Stimulated activated CD8-positive, alpha-beta memory T cell treated with anti-CD3 and anti-CD28 coated beads, Interleukin-12 subunit alpha, Interleukin-12 subunit beta, amount 100 ng/mL, for 24 hours (primary cell): ENCODE measurements at regions not wholly inside any gene's neighbourhood (a gene's known extent, or its start where the extent isn't known, plus 50 kb on each side); places are given as distances from the start of the nearest gene placed in this dataset.

Experiments
- DNase-seq: peaks from one replicate; pipeline ENCODE4 v3.0.0-alpha.2; 2020; ENCODE audit errors: extremely low read depth

DNA sequence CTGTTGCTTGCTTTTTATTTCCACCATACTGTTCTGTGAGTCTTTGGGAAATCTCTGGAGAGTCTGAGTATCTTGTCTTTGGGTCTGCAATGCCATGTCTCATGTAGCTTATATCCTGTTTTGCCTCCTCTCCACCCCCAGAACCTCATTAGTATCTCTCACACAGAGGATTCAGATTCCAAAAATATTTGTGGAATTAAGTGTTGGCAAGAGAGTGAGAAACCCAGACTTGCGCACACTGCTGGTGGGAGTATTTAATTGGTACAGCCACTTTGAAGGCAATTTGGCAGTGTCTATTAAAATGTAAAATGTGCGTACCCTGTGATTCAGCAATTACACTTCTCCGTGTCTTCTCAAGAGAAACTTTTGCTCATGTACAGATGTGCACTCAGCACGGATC, 68.6 kb downstream of the ZNF621 start:
- no peak for DNase-seq

DNA sequence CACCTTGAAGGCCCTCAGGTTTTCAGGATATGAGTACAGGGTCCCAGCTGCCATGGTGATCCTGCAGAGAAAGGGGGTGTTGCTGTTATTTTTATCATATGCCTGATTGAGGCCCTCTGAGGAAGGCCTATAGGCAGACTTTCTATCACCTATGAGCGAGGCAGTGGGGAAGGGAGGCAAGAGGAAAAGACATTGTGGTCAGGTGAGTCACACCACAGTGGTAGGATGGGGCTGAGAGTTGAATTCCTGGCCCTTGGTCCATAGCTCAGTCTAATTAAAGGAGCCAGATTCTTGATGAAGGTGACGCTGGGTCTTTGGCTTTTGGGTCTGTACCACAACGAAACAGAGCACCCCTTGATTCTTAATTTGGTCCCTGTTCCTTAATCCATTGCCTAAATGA, 72.7 kb downstream of the ZNF621 start:
- no peak for DNase-seq

GRCh38 chr3:40598338-40598737, 73.6 kb downstream of the ZNF621 start:
- DNase-seq: no peak

DNA sequence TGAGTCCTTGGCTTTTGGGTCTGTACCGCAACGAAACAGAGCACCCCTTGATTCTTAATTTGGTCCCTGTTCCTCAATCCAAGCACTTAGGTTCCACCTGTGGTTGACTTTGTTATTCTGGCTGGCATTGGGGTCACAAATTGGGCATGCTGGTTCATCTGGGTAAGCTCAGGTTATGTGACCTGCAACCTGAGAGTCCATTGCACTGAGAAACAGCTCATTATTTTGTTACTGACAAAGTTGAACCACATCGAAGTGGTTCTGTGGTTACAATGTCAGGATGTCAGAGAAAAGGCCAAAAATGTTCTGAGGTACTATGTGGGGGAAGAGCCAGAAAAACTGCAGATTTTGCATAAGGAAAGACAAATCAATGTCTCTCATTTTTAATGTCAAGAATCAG, 74.2 kb downstream of the ZNF621 start:
- DNase-seq: no peak

GRCh38 chr3:40602778-40603385, 78.1 kb downstream of the ZNF621 start:
- no peak for DNase-seq

DNA sequence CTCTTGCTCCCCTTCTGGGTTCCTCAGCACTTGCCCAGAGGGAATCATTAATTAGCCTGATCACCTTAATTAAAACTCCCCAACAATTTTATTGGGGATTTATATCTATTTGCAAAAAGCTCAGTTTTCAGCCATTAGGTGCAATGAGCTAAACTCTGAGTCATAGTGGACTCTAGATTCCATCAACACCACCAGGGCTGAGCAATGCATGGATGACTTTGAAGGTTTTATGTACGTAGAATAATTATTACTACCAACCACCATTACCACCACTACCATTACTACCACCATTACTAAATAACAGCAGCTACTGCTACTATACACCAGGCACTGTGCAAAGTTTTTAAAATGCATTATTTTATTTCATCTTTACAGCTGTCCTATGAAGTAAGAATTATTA, 81.2 kb downstream of the ZNF621 start:
- no peak for DNase-seq

DNA sequence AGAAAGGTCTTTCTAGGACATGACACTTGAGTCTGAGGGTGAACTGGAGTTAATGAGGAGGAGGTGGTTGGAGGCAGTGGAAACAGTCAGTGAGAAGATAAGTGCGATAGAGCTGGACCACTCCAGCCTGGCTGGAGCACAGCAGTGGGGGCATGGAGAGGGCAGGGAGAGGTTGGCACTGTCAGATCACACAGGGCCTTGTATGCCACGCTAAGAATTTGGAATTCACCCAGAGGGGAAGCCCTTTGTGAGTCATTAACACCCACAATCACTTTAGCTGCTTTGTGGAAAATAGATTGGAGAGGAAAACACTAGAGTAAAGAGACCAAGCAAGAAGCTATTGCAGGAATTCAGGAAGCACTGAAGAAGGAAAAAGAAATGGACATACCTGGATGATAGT, 83.3 kb downstream of the ZNF621 start:
- DNase-seq: no peak

GRCh38 chr3:40613306-40613705, 88.5 kb downstream of the ZNF621 start:
- DNase-seq: no peak

GRCh38 chr3:40615110-40615915, 90.6 kb downstream of the ZNF621 start:
- DNase-seq: no peak

DNA sequence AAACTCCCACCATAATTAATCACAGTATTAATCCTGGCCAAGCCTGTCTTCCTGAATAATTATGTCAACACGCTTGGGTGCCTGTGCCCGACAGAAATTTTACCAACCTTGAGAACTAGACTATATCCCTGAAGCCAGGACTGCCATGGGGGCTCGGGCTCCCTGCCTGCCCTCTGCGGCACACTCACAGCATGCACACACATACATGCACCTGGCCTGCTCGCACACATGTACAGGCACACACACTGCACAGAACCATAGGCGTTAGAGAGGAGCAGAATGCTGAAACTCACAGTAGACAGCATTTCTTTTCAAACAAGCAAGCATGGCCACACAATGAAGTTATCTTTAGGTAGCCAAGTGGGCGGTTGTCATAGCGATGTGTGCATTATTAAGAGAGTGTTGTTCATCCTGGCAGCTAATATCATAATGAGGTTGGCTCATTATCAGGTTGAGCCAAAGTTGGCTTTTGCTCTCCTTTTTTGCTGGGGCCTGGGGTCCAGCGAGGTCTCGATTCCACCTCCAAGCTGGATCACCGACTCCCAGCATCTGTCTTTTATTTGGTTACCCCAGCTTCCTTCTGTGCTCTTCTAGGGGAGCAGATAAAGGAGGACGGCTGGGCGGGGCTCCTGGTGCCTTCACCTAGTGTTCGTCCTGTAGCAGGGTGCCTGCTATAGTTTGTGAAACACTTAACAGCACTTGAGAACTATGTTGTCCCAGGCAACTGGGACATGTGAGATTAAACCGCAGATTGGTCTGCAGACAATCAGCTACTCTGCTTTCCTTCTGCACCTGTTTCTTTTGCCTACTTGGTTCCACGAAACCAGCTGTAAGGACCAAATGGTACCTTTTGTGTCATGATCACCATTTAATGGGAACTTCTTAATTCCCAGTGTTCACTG, 91.4 kb downstream of the ZNF621 start:
- DNase-seq: no peak

- no peak for DNase-seq
Measured at GRCh38 chr3:40617084-40617483, 92.3 kb downstream of the ZNF621 start.

GRCh38 chr3:40618158-40618557, 93.4 kb downstream of the ZNF621 start:
- no peak for DNase-seq

DNA sequence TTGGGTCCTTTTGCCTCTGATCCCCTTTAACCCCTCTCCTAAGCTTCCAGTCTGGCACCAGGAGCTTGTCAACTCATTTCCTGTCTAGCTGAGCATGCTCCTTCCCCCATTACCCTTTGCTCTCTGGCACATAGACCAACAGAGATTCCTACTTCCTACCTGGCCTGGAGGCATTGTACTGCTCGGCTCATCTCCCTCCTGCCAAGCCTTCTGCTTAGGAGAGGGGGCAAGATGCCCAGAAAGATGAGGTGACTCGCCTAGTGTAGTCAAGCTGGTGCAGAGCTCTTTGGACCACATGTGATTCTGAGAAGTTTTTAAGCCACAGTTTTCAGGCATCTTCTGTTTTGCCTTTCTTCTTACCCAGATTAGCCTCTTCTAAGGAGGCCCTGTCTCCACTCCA, 95.4 kb downstream of the ZNF621 start:
- DNase-seq: no peak

DNA sequence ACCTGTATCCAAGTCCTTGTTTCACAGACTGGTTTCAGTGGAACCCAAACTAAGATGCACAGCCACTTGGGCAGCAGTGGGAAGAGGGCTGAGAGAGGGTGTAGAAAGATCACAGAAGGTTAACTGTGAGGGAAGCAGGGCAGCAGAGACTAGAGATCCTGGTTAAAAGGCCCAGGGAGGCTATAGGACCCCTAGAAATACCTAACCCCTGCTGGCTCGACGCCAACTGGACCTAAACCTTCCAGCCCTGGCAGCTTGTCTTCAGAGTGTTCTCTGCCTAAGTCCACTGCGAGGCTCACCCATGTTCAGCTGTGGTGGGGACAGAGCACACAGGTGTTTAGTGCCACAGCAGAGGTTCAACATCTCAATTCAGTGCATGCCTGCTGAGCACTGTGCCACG, 96.5 kb downstream of the ZNF621 start:
- no peak for DNase-seq

DNA sequence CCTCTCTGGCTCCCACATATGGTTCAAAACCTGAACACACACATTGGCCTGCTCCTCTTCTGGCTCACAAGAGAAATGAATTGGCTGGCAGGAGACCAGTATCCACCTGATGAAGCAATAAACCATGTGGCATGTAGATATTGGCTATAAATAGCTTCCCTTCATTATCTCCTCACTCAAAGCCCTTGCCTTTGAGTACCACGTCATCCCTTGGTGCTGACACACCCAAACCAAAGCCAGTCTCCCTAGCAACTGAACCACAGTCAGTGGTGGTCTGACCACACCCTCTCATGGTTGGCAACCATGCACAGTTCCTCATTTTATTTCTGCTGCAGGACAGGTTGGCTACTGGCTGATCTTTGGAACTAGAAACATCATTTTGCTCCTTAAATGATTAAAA, 98.8 kb downstream of the ZNF621 start:
- no peak for DNase-seq

DNA sequence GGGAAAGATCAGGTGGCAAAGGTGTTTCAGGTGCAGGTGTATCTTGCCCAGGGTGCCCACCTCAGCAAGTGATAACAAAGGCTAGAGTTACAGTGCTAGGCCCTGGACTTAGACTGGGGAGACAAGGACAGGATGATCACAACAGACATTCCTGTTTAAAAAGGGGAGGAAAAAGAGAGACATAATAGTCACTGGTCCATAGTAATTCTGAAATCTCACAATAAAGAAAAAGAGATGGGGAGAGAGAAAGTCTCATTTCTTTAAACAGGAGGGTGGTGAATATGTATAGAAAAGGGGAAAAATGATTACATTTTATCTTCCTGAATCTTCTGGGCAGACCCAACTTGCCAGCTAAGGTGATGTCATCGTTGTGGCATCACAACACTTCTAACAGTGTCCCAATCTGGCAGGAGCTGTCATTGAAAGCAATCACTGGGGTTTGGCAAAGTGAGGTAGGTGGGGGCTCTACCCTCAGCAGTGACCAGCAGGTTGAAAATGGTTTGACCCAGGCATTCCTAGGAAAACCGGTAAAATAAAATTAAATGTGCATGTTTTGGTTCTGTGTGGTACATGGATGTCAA, 99.5 kb downstream of the ZNF621 start:
- DNase-seq: no peak

GRCh38 chr3:40627095-40627494, 102.3 kb downstream of the ZNF621 start:
- DNase-seq: no peak

GRCh38 chr3:40628984-40629383, 104.2 kb downstream of the ZNF621 start:
- DNase-seq: no peak

DNA sequence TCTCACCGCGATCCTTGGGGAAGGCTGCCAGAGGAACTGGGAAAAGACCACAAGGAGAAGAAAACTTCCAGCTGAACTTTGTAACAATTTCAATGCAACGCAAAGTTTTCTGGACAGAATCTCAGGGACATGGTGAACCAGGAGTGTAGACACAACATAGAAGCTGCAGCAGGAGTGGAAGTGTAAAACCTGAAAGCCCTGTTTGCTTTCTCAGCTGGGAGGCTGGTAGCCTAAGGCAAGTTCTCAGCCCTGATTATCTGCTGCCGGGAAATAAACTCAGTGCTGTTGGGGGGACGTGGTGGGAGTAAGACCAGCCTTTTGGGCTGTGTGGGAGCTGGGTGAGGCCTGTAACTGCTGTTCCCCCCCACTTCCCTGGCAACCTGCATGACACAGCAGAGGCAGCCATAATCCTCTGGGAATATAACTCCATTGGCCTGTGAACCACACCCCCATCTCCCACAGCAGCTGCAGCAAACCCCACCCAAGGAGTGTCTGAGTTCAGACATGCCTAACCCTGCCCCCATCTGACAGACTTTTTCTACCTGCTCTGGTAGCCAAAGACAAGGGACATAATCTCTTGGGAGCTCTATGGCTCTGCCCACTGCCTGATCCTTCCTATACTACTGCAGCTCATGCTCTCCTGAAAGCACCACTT, 106.7 kb downstream of the ZNF621 start:
- no peak for DNase-seq

DNA sequence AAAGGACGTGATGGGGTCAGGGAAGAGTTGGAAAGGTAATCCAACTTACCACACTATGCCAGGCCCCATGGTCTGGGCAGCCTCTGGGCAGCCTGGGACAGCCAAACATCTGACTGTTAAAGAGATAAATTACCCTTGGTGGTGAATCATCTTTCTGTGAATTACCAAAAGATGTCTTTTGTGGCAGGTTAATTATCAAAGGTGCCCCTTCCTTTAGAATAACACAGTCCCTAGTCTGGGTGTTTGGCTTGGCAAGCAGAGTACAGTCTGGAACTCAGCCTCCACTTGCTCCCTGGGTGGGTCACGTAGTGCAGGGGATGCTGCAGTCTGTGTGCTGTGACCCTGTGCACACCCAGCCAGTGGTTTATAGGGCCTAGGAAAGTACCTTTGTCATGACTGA, 113.1 kb downstream of the ZNF621 start:
- DNase-seq: no peak

GRCh38 chr3:40639006-40639405, 114.2 kb downstream of the ZNF621 start:
- DNase-seq: no peak

DNA sequence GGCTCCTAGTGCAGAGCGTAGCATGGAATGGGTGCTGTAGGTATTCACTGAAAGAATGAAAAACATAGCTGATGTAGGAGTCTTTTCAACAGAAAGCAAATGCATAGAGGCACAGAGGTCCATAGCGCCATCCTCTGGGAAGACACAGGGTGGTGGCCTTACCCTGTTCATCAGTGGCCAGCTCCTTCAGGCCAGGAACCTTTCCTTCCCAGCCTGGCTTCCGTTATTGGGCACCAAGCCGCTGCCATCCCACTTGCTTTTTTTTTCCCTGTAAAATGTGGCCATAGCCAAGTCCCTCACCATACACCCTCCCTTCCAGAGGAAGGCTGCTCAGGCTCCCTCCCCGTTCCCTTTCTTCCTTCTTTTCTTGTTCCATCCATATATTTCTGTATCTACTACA, 118.1 kb downstream of the ZNF621 start:
- DNase-seq: no peak
